Osteoblast (primary cell): ENCODE measurements at regions not wholly inside any gene's neighbourhood (a gene's known extent, or its start where the extent isn't known, plus 50 kb on each side); places are given as distances from the start of the nearest gene placed in this dataset.

Experiments
- DNase-seq: peaks from one replicate; pipeline ENCODE4 v3.0.0; 2011; ENCODE audit warnings: low spot score, mixed read lengths; ENCODE audit not compliant: insufficient read length; ENCODE audit errors: missing footprints
- H2AFZ ChIP-seq: 2 replicates; pipeline ENCODE4 v1.6.0; 2011; ENCODE audit warnings: mild to moderate bottlenecking, low read length
- H3K27ac ChIP-seq: 2 replicates; pipeline ENCODE4 v1.5.1; 2011; ENCODE audit warnings: mild to moderate bottlenecking, low read depth, low read length, moderate library complexity
- H3K27me3 ChIP-seq: 2 replicates; pipeline ENCODE4 v1.6.0; 2012; ENCODE audit warnings: mild to moderate bottlenecking, control low read depth, inconsistent platforms, low read length, moderate library complexity; ENCODE audit not compliant: insufficient read depth
- H3K36me3 ChIP-seq: 2 replicates; pipeline ENCODE4 v1.5.1; 2011; ENCODE audit warnings: mild to moderate bottlenecking, low read length, control low read depth, moderate library complexity; ENCODE audit not compliant: insufficient read depth
- H3K4me1 ChIP-seq: 2 replicates; pipeline ENCODE4 v1.5.1; 2011; ENCODE audit warnings: mild to moderate bottlenecking, low read length, control low read depth, moderate library complexity; ENCODE audit not compliant: insufficient read depth
- H3K4me2 ChIP-seq: 2 replicates; pipeline ENCODE4 v1.6.0; 2011; ENCODE audit warnings: mild to moderate bottlenecking, low read length; ENCODE audit not compliant: insufficient read depth
- H3K4me3 ChIP-seq: fragments of 200-600 bp; sonication (generic); 3 replicates; pipeline ENCODE4 v1.5.1; 2012; ENCODE audit warnings: mild to moderate bottlenecking, low read length, inconsistent platforms; ENCODE audit not compliant: insufficient read depth
- H3K79me2 ChIP-seq: 2 replicates; pipeline ENCODE4 v1.6.0; 2012; ENCODE audit warnings: mild to moderate bottlenecking, low read length, control low read depth, inconsistent platforms; ENCODE audit not compliant: insufficient read depth
- H3K9me3 ChIP-seq: 2 replicates; pipeline ENCODE4 v1.5.1; 2011; ENCODE audit warnings: low read depth, low read length, control low read depth
- H4K20me1 ChIP-seq: 2 replicates; pipeline ENCODE4 v1.6.0; 2012; ENCODE audit warnings: mild to moderate bottlenecking, low read length, control low read depth; ENCODE audit not compliant: insufficient read depth
- CTCF ChIP-seq: IDR thresholded peaks from 2 replicates; pipeline ENCODE4 v1.5.1; 2011; ENCODE audit warnings: mild to moderate bottlenecking, low read depth, low read length, moderate library complexity; ENCODE audit errors: extremely low read depth

- no peak overlapping the region for H3K4me3 ChIP-seq
- no peak overlapping the region for H3K27ac ChIP-seq
- H3K4me2 ChIP-seq, result no peak overlapping the region
- H3K79me2 ChIP-seq, result no peaks in the 10 kb centered on the region
- TF ChIP-seq CTCF, result no peak
- no peaks in the 10 kb centered on the region for H3K9me3 ChIP-seq
- H2AFZ ChIP-seq, result no peak overlapping the region
- no peaks in the 10 kb centered on the region for H3K27me3 ChIP-seq
- no peak for DNase-seq
- H3K4me1 ChIP-seq, result no peaks in the 10 kb centered on the region
- no peaks in the 10 kb centered on the region for H4K20me1 ChIP-seq
- H3K36me3 ChIP-seq, result no peaks in the 10 kb centered on the region
Observed at GRCh38 chr1:199033661-199034060, 394.8 kb downstream of the PTPRC start.

GRCh38 chr1:199038156-199038555 is 399.3 kb downstream of the PTPRC start:
- Histone ChIP-seq H3K4me3 (no peak overlapping the region), H3K9me3 (no peaks in the 10 kb centered on the region), H3K79me2 (no peaks in the 10 kb centered on the region), H2AFZ (no peak overlapping the region), H3K27me3 (no peaks in the 10 kb centered on the region), H3K4me2 (no peak overlapping the region), H3K4me1 (no peaks in the 10 kb centered on the region), H3K36me3 (no peaks in the 10 kb centered on the region), H3K27ac (no peak overlapping the region), H4K20me1 (no peaks in the 10 kb centered on the region)
- no peak for TF ChIP-seq CTCF
- DNase-seq, result no peak

- no peaks in the 10 kb centered on the region for H3K9me3 ChIP-seq
- no peak overlapping the region for H3K4me3 ChIP-seq
- no peaks in the 10 kb centered on the region for H3K79me2 ChIP-seq
- H3K4me1 ChIP-seq, result no peaks in the 10 kb centered on the region
- TF ChIP-seq CTCF, result no peak
- H3K36me3 ChIP-seq, result no peaks in the 10 kb centered on the region
- H3K27me3 ChIP-seq, result no peaks in the 10 kb centered on the region
- no peak for DNase-seq
- no peak overlapping the region for H3K4me2 ChIP-seq
- H2AFZ ChIP-seq, result no peak overlapping the region
- no peaks in the 10 kb centered on the region for H4K20me1 ChIP-seq
- no peak overlapping the region for H3K27ac ChIP-seq
Observed at GRCh38 chr1:199040076-199040905, 401.5 kb downstream of the PTPRC start.

GRCh38 chr1:199041173-199041914 is 402.5 kb downstream of the PTPRC start:
- Histone ChIP-seq H3K36me3 (no peaks in the 10 kb centered on the region), H3K9me3 (no peaks in the 10 kb centered on the region), H3K27ac (no peak overlapping the region), H3K4me3 (no peak overlapping the region), H3K79me2 (no peaks in the 10 kb centered on the region), H3K27me3 (no peaks in the 10 kb centered on the region), H4K20me1 (no peaks in the 10 kb centered on the region), H2AFZ (peak overlapping the region; percentile 9), H3K4me2 (no peak overlapping the region), H3K4me1 (no peaks in the 10 kb centered on the region)
- DNase-seq, result no peak
- TF ChIP-seq CTCF, result no peak
